MCF 10A (cell line): ENCODE measurements at regions not wholly inside any gene's neighbourhood (a gene's known extent, or its start where the extent isn't known, plus 50 kb on each side); places are given as distances from the start of the nearest gene placed in this dataset.
"Not testable (repeated sequence)": the region's sequence is repeated elsewhere in the genome, so short reads cannot be mapped to it uniquely, and the experiment has no call there.

Source experiments
- BruUV-seq: library from RNA; stranded (reverse); fragments of 400-500 nt; replicated peaks from 2 replicates; lab custom pipeline; 2021; lab: Mats Ljungman, UMichigan
- CTCF ChIA-PET: fragments of 300-600 bp; sonication (Branson Sonifier 250); formaldehyde crosslinking; extraction: SDS; loops from one replicate; lab custom pipeline; 2021; ENCODE audit warnings: antibody characterized with exemption, inconsistent platforms; lab: Yijun Ruan, JAX
- POLR2A ChIA-PET: fragments of 300-600, 350-650 bp; sonication (Branson Sonifier 250); formaldehyde crosslinking; extraction: SDS; loops from one replicate; lab custom pipeline; 2020; ENCODE audit warnings: antibody characterized with exemption, inconsistent platforms; lab: Yijun Ruan, JAX
- DNase-seq: peaks from one replicate; pipeline ENCODE4 v3.0.0-alpha.2; 2018; ENCODE audit not compliant: unreplicated experiment
- H3K27ac Mint-ChIP-seq: one replicate; pipeline ENCODE4 v1.8.0; 2022; ENCODE audit warnings: mild to moderate bottlenecking, low read depth, mixed read lengths; ENCODE audit not compliant: unreplicated experiment
- H3K27me3 Mint-ChIP-seq: one replicate; pipeline ENCODE4 v1.8.0; 2022; ENCODE audit warnings: mixed read lengths; ENCODE audit not compliant: insufficient read depth, unreplicated experiment
- H3K36me3 Mint-ChIP-seq: one replicate; pipeline ENCODE4 v1.8.0; 2022; ENCODE audit warnings: mild to moderate bottlenecking, moderate library complexity, mixed read lengths; ENCODE audit not compliant: insufficient read depth, unreplicated experiment
- H3K4me1 Mint-ChIP-seq: one replicate; pipeline ENCODE4 v1.8.0; 2022; ENCODE audit warnings: mixed read lengths; ENCODE audit not compliant: insufficient read depth, unreplicated experiment
- H3K4me3 Mint-ChIP-seq: one replicate; pipeline ENCODE4 v1.8.0; 2022; ENCODE audit warnings: mild to moderate bottlenecking, moderate library complexity, mixed read lengths; ENCODE audit not compliant: unreplicated experiment
- H3K9me3 Mint-ChIP-seq: one replicate; pipeline ENCODE4 v1.8.0; 2022; ENCODE audit warnings: mixed read lengths; ENCODE audit not compliant: unreplicated experiment
- intact Hi-C: fragments of 100-400 bp; cut with micrococcal nuclease; formaldehyde crosslinking; loops from 2 replicates; pipeline ENCODE4 v1.14.1; 2022
- TF ChIP-seq, protein P1 (sequence below): fragments of 200-600 bp; IDR thresholded peaks from one replicate; pipeline ENCODE4 v1.8.0; 2022; ENCODE audit warnings: antibody characterized with exemption, mild to moderate bottlenecking; ENCODE audit not compliant: unreplicated experiment

DNA sequence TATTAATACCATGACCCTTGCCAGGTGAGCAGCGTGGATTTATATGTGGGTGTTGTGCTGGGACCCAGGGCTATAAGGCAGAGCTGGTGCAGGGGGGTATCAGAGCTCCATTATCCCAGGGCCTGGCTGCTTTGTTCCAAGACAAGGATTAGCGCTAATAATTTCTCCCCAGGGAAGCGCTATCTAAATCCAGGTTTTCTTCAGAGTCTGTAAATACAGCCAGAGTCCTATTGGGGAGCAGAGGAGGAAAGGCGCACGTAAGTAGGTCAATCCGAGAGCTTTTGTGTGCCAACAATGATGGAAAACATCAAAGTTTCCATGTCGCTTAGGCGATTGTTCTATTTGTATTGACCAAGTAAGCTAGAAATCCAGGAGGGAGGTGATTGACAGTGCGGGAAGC, 1009.7 kb downstream of the VRK1 start:
- H3K4me3 Mint-ChIP-seq, result no peak overlapping the region
- peaks cover 4% of the 10 kb centered on the region for H3K9me3 Mint-ChIP-seq
- POLR2A ChIA-PET, result no interaction called here
- H3K36me3 Mint-ChIP-seq, result no peaks in the 10 kb centered on the region
- H3K4me1 Mint-ChIP-seq, result no peaks in the 10 kb centered on the region
- intact Hi-C loops, result no loop called here
- no TSS peak for BruUV-seq
- DNase-seq, result no peak
- TF ChIP-seq, protein P1, sequence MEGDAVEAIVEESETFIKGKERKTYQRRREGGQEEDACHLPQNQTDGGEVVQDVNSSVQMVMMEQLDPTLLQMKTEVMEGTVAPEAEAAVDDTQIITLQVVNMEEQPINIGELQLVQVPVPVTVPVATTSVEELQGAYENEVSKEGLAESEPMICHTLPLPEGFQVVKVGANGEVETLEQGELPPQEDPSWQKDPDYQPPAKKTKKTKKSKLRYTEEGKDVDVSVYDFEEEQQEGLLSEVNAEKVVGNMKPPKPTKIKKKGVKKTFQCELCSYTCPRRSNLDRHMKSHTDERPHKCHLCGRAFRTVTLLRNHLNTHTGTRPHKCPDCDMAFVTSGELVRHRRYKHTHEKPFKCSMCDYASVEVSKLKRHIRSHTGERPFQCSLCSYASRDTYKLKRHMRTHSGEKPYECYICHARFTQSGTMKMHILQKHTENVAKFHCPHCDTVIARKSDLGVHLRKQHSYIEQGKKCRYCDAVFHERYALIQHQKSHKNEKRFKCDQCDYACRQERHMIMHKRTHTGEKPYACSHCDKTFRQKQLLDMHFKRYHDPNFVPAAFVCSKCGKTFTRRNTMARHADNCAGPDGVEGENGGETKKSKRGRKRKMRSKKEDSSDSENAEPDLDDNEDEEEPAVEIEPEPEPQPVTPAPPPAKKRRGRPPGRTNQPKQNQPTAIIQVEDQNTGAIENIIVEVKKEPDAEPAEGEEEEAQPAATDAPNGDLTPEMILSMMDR, result no peak
- CTCF ChIA-PET, result no interaction called here
- H3K27me3 Mint-ChIP-seq, result no peaks in the 10 kb centered on the region
- no peak overlapping the region for H3K27ac Mint-ChIP-seq

DNA sequence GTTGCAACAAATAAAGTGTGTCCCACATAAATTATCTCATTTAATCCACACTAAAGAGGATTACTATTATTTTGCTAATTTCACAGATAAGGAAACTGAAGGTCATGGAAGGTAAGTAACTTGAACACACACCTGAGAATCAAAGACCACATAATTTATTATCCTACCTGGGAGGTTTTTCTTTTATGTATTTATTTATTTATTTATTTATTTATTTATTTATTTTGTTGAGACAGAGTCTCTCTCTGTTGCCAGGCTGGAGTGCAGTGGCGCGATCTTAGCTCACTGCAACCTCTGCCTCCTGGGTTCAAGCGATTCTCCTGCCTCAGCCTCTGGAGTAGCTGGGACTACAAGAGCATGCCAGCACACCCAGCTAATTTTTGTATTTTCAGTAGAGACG, 1011.4 kb downstream of the VRK1 start:
- H3K9me3 Mint-ChIP-seq, H3K4me1 Mint-ChIP-seq, CTCF ChIA-PET, BruUV-seq, H3K36me3 Mint-ChIP-seq, H3K27me3 Mint-ChIP-seq, intact Hi-C loops, H3K4me3 Mint-ChIP-seq, DNase-seq, H3K27ac Mint-ChIP-seq: not testable (repeated sequence)
- POLR2A ChIA-PET, result interaction anchor here (0.6 kb wide), 1 partner anchor 1395 kb away, joined by 3 read pairs; no protein-coding TSS in a partner anchor

DNA sequence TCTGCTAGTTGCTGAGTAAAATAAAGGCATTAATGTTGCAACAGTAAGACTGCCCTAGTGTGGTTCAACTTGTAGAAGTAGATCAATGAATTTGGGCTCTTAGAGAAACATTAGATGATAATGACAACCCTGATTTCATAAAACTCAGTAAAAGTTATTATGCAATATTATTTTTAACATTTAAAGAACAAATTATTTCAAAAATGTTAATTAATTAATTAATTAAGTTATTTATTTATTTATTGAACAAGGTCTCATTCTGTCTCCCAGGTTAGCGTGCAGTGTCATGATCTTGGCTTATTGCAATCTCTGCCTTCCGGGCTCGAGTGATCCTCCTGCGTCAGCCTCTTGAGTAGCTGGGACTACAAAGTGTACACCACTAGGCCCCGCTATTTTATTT, 1016.4 kb downstream of the VRK1 start:
- intact Hi-C loops, result no loop called here
- no peak for DNase-seq
- no peak overlapping the region for H3K4me3 Mint-ChIP-seq
- ChIA-PET POLR2A (no interaction called here), CTCF (no interaction called here)
- TF ChIP-seq, protein P1, result no peak
- H3K9me3 Mint-ChIP-seq, result no peaks in the 10 kb centered on the region
- BruUV-seq, result no TSS peak
- H3K27ac Mint-ChIP-seq, result no peak overlapping the region
- H3K4me1 Mint-ChIP-seq, result no peaks in the 10 kb centered on the region
- H3K27me3 Mint-ChIP-seq, result no peaks in the 10 kb centered on the region
- no peaks in the 10 kb centered on the region for H3K36me3 Mint-ChIP-seq

DNA sequence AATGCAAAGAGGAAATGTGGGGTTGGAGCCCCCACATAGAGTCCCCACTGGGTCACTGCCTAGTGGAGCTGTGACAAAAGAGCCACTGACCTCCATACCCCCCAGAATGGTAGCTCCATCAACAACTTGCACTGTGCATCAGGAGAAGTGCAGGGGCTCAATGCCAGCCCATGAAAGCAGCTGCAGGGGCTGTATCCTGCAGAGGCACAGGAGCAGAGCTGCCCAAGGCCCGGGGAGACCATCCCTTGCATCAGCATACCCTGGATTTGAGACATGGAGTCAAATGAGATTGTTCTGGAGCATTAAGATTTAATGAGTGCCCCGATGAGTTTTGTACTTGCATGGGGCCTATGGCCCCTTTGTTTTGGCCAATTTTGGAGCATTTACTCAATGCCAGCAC, 1023.6 kb downstream of the VRK1 start:
- Mint-ChIP-seq H3K27me3 (no peaks in the 10 kb centered on the region), H3K4me1 (no peaks in the 10 kb centered on the region), H3K36me3 (no peaks in the 10 kb centered on the region), H3K27ac (no peak overlapping the region), H3K9me3 (peaks cover 14% of the 10 kb centered on the region), H3K4me3 (no peak overlapping the region)
- CTCF ChIA-PET, result no interaction called here
- POLR2A ChIA-PET, result no interaction called here
- DNase-seq, result no peak
- TF ChIP-seq, protein P1, result no peak
- BruUV-seq, result no TSS peak
- intact Hi-C loops, result no loop called here

DNA sequence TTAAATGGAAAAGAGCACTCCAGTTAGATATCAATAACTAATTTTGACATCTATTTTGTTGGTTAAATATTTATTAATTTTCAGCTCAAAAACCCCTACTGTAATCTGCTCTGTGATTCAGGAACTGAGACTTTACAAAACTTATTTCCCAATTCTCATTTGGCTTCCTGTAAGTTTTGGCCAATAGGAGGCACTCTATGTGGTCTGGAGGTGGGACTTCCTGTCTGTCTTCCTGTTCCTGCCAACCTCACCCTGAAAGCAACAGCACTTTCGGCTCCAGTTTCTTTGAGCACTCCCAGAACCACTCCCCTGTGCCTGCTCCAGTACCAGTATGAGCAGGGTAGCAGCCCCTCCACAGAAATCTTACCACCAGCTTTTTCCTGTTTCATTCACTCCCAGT, 1027.0 kb downstream of the VRK1 start:
- DNase-seq, result no peak
- no peaks in the 10 kb centered on the region for H3K27me3 Mint-ChIP-seq
- BruUV-seq, result no TSS peak
- ChIA-PET POLR2A (no interaction called here), CTCF (interaction anchor here (1.1 kb wide), 1 partner anchor 1442 kb away, joined by 4 read pairs; no protein-coding TSS in a partner anchor)
- no peaks in the 10 kb centered on the region for H3K4me1 Mint-ChIP-seq
- no peak overlapping the region for H3K4me3 Mint-ChIP-seq
- H3K27ac Mint-ChIP-seq, result no peak overlapping the region
- peaks cover 14% of the 10 kb centered on the region for H3K9me3 Mint-ChIP-seq
- TF ChIP-seq, protein P1, result no peak
- intact Hi-C loops, result no loop called here
- H3K36me3 Mint-ChIP-seq, result no peaks in the 10 kb centered on the region
